ENCODE measurements at regions not wholly inside any gene's neighbourhood (a gene's known extent, or its start where the extent isn't known, plus 50 kb on each side); places are given as distances from the start of the nearest gene placed in this dataset.

- no peaks in the 10 kb centered on the region for H3K4me1 Mint-ChIP-seq
- no peak overlapping the region for H3K4me3 ChIP-seq (ENCODE audit: low read depth, low read length)
- no peak overlapping the region for H3K4me3 Mint-ChIP-seq
- H3K36me3 ChIP-seq (ENCODE audit: control insufficient read depth, insufficient read depth, low read length): no peaks in the 10 kb centered on the region
- H3K36me3 Mint-ChIP-seq: no peaks in the 10 kb centered on the region
- no peak for ATAC-seq (ENCODE audit: low read depth in 2 of 2)
- no peak for DNase-seq
- H3K9me3 Mint-ChIP-seq: peaks cover 0 to 3% (median 0%) of the 10 kb centered on the region in 7 donors
- no peak overlapping the region for H3K27ac ChIP-seq (ENCODE audit: insufficient read depth, low read length, poor library complexity, severe bottlenecking)
- no peak overlapping the region for H3K27ac Mint-ChIP-seq
- no peaks in the 10 kb centered on the region for H3K4me1 ChIP-seq (ENCODE audit: control insufficient read depth, insufficient read depth, low read length, poor library complexity, severe bottlenecking)
- no peaks in the 10 kb centered on the region for H3K27me3 ChIP-seq (ENCODE audit: control insufficient read depth, insufficient read depth, low read length)
- H3K9me3 ChIP-seq (ENCODE audit: control insufficient read depth in 2 of 2, low read length in 2 of 2): no peaks in the 10 kb centered on the region
- no peaks in the 10 kb centered on the region for H3K27me3 Mint-ChIP-seq
Observed at GRCh38 chr10:124160943-124161582, 67.7 kb upstream of the CHST15 start.

- no peak overlapping the region for H3K27ac Mint-ChIP-seq
Observed at GRCh38 chr10:124160176-124160575, 66.8 kb upstream of the CHST15 start.

GRCh38 chr10:124159153-124159552, 65.8 kb upstream of the CHST15 start:
- DNase-seq (no peak), ATAC-seq (ENCODE audit: low read depth in 2 of 2) (no peak)
- Histone ChIP-seq H3K27ac (ENCODE audit: insufficient read depth, low read length, poor library complexity, severe bottlenecking) (no peak overlapping the region), H3K36me3 (ENCODE audit: control insufficient read depth, insufficient read depth, low read length) (no peaks in the 10 kb centered on the region), H3K4me3 (ENCODE audit: low read depth, low read length) (no peak overlapping the region), H3K4me1 (ENCODE audit: control insufficient read depth, insufficient read depth, low read length, poor library complexity, severe bottlenecking) (no peaks in the 10 kb centered on the region), H3K9me3 (ENCODE audit: control insufficient read depth in 2 of 2, low read length in 2 of 2) (no peaks in the 10 kb centered on the region), H3K27me3 (ENCODE audit: control insufficient read depth, insufficient read depth, low read length) (no peaks in the 10 kb centered on the region)
- H3K4me3 Mint-ChIP-seq: no peak overlapping the region
- no peaks in the 10 kb centered on the region for H3K36me3 Mint-ChIP-seq
- H3K4me1 Mint-ChIP-seq: peaks cover 0 to 5% (median 0%) of the 10 kb centered on the region in 4 donors
- H3K9me3 Mint-ChIP-seq: peaks cover 0 to 3% (median 0%) of the 10 kb centered on the region in 7 donors
- H3K27me3 Mint-ChIP-seq: no peaks in the 10 kb centered on the region
- H3K27ac Mint-ChIP-seq: no peak overlapping the region

More at GRCh38 chr10:124160176-124160575, 66.8 kb upstream of the CHST15 start:
- DNase-seq (no peak), ATAC-seq (ENCODE audit: low read depth in 2 of 2) (no peak)
- no peak overlapping the region for H3K27ac ChIP-seq (ENCODE audit: insufficient read depth, low read length, poor library complexity, severe bottlenecking)
- H3K4me1 ChIP-seq (ENCODE audit: control insufficient read depth, insufficient read depth, low read length, poor library complexity, severe bottlenecking): no peaks in the 10 kb centered on the region
- no peaks in the 10 kb centered on the region for H3K36me3 ChIP-seq (ENCODE audit: control insufficient read depth, insufficient read depth, low read length)
- no peaks in the 10 kb centered on the region for H3K27me3 ChIP-seq (ENCODE audit: control insufficient read depth, insufficient read depth, low read length)
- Mint-ChIP-seq H3K36me3 (no peaks in the 10 kb centered on the region), H3K4me1 (peaks cover 0 to 5% (median 0%) of the 10 kb centered on the region in 4 donors), H3K27me3 (no peaks in the 10 kb centered on the region), H3K9me3 (peaks cover 0 to 3% (median 0%) of the 10 kb centered on the region in 7 donors), H3K4me3 (no peak overlapping the region)
- no peak overlapping the region for H3K4me3 ChIP-seq (ENCODE audit: low read depth, low read length)
- no peaks in the 10 kb centered on the region for H3K9me3 ChIP-seq (ENCODE audit: control insufficient read depth in 2 of 2, low read length in 2 of 2)

GRCh38 chr10:124158592-124158991, 65.2 kb upstream of the CHST15 start:
- H3K27me3 ChIP-seq (ENCODE audit: control insufficient read depth, insufficient read depth, low read length): no peaks in the 10 kb centered on the region
- DNase-seq: no peak
- H3K4me1 ChIP-seq (ENCODE audit: control insufficient read depth, insufficient read depth, low read length, poor library complexity, severe bottlenecking): peaks cover under 1% of the 10 kb centered on the region
- peaks cover 0 to 3% (median 0%) of the 10 kb centered on the region in 7 donors for H3K9me3 Mint-ChIP-seq
- peaks cover 0 to 5% (median 0%) of the 10 kb centered on the region in 4 donors for H3K4me1 Mint-ChIP-seq
- no peaks in the 10 kb centered on the region for H3K9me3 ChIP-seq (ENCODE audit: control insufficient read depth in 2 of 2, low read length in 2 of 2)
- H3K27me3 Mint-ChIP-seq: no peaks in the 10 kb centered on the region
- H3K27ac ChIP-seq (ENCODE audit: insufficient read depth, low read length, poor library complexity, severe bottlenecking): no peak overlapping the region
- no peaks in the 10 kb centered on the region for H3K36me3 ChIP-seq (ENCODE audit: control insufficient read depth, insufficient read depth, low read length)
- no peak overlapping the region for H3K4me3 Mint-ChIP-seq
- H3K36me3 Mint-ChIP-seq: no peaks in the 10 kb centered on the region
- H3K4me3 ChIP-seq (ENCODE audit: low read depth, low read length): no peak overlapping the region
- H3K27ac Mint-ChIP-seq: peak overlapping the region in 1 of 3 donors; percentile 11
- no peak for ATAC-seq (ENCODE audit: low read depth in 2 of 2)

GRCh38 chr10:124157271-124157681, 63.9 kb upstream of the CHST15 start:
- no peaks in the 10 kb centered on the region for H3K36me3 ChIP-seq (ENCODE audit: control insufficient read depth, insufficient read depth, low read length)
- Mint-ChIP-seq H3K9me3 (peaks cover 0 to 3% (median 0%) of the 10 kb centered on the region in 7 donors), H3K27ac (no peak overlapping the region), H3K4me1 (peaks cover 0 to 5% (median 0%) of the 10 kb centered on the region in 4 donors), H3K4me3 (no peak overlapping the region), H3K27me3 (no peaks in the 10 kb centered on the region), H3K36me3 (no peaks in the 10 kb centered on the region)
- H3K9me3 ChIP-seq (ENCODE audit: control insufficient read depth in 2 of 2, low read length in 2 of 2): no peaks in the 10 kb centered on the region
- no peak overlapping the region for H3K27ac ChIP-seq (ENCODE audit: insufficient read depth, low read length, poor library complexity, severe bottlenecking)
- no peak for DNase-seq
- no peak for ATAC-seq (ENCODE audit: low read depth in 2 of 2)
- no peaks in the 10 kb centered on the region for H3K27me3 ChIP-seq (ENCODE audit: control insufficient read depth, insufficient read depth, low read length)
- H3K4me3 ChIP-seq (ENCODE audit: low read depth, low read length): no peak overlapping the region
- peaks cover 14% of the 10 kb centered on the region for H3K4me1 ChIP-seq (ENCODE audit: control insufficient read depth, insufficient read depth, low read length, poor library complexity, severe bottlenecking)

GRCh38 chr10:124156524-124157260, 63.3 kb upstream of the CHST15 start:
- Histone ChIP-seq H3K27me3 (ENCODE audit: control insufficient read depth, insufficient read depth, low read length) (no peaks in the 10 kb centered on the region), H3K4me1 (ENCODE audit: control insufficient read depth, insufficient read depth, low read length, poor library complexity, severe bottlenecking) (peaks cover 18% of the 10 kb centered on the region), H3K27ac (ENCODE audit: insufficient read depth, low read length, poor library complexity, severe bottlenecking) (no peak overlapping the region), H3K36me3 (ENCODE audit: control insufficient read depth, insufficient read depth, low read length) (no peaks in the 10 kb centered on the region), H3K9me3 (ENCODE audit: control insufficient read depth in 2 of 2, low read length in 2 of 2) (no peaks in the 10 kb centered on the region), H3K4me3 (ENCODE audit: low read depth, low read length) (no peak overlapping the region)
- Mint-ChIP-seq H3K27ac (no peak overlapping the region), H3K9me3 (peaks cover 0 to 3% (median 0%) of the 10 kb centered on the region in 7 donors), H3K27me3 (no peaks in the 10 kb centered on the region), H3K4me1 (peaks cover 0 to 7% (median 0%) of the 10 kb centered on the region in 4 donors), H3K36me3 (no peaks in the 10 kb centered on the region), H3K4me3 (no peak overlapping the region)
- no peak for ATAC-seq (ENCODE audit: low read depth in 2 of 2)
- DNase-seq: no peak

- DNase-seq: no peak
- Histone ChIP-seq H3K27ac (ENCODE audit: insufficient read depth, low read length, poor library complexity, severe bottlenecking) (no peak overlapping the region), H3K4me1 (ENCODE audit: control insufficient read depth, insufficient read depth, low read length, poor library complexity, severe bottlenecking) (peaks cover 18% of the 10 kb centered on the region), H3K27me3 (ENCODE audit: control insufficient read depth, insufficient read depth, low read length) (no peaks in the 10 kb centered on the region), H3K4me3 (ENCODE audit: low read depth, low read length) (no peak overlapping the region), H3K36me3 (ENCODE audit: control insufficient read depth, insufficient read depth, low read length) (no peaks in the 10 kb centered on the region), H3K9me3 (ENCODE audit: control insufficient read depth in 2 of 2, low read length in 2 of 2) (no peaks in the 10 kb centered on the region)
- ATAC-seq (ENCODE audit: low read depth in 2 of 2): no peak
- peaks cover 0 to 11% (median 4%) of the 10 kb centered on the region in 4 donors for H3K4me1 Mint-ChIP-seq
- no peaks in the 10 kb centered on the region for H3K36me3 Mint-ChIP-seq
- no peak overlapping the region for H3K27ac Mint-ChIP-seq
- no peaks in the 10 kb centered on the region for H3K27me3 Mint-ChIP-seq
- H3K4me3 Mint-ChIP-seq: no peak overlapping the region
- peaks cover 0 to 3% (median 0%) of the 10 kb centered on the region in 7 donors for H3K9me3 Mint-ChIP-seq
Observed at GRCh38 chr10:124155781-124156435, 62.5 kb upstream of the CHST15 start.

All from CD4-positive, CD25-positive, alpha-beta regulatory T cell (primary cell).